ENCODE measurements at regions not wholly inside any gene's neighbourhood (a gene's known extent, or its start where the extent isn't known, plus 50 kb on each side); places are given as distances from the start of the nearest gene placed in this dataset.
A peak's percentile ranks its signal among the peaks of the same experiment; 100 is the strongest.
"Not testable (repeated sequence)": the region's sequence is repeated elsewhere in the genome, so short reads cannot be mapped to it uniquely, and the experiment has no call there.

GRCh38 chr5:54822324-54822687, 163.1 kb downstream of the ESM1 start:
- DNase-seq (ENCODE audit: low read depth in 2 of 2) = no peak

GRCh38 chr5:54821445-54822323, 163.7 kb downstream of the ESM1 start:
- no peak for DNase-seq (ENCODE audit: low read depth in 2 of 2)

GRCh38 chr5:54820346-54821134, 164.9 kb downstream of the ESM1 start:
- no peak for DNase-seq (ENCODE audit: low read depth in 2 of 2)

- no peak for DNase-seq (ENCODE audit: low read depth in 2 of 2)
Measured at GRCh38 chr5:54807421-54807820, 178.0 kb downstream of the ESM1 start.

- no peak for DNase-seq (ENCODE audit: low read depth in 2 of 2)
Measured at GRCh38 chr5:54804521-54804920, 180.9 kb downstream of the ESM1 start.

- no peak for DNase-seq (ENCODE audit: low read depth in 2 of 2)
Measured at GRCh38 chr5:54804086-54804485, 181.3 kb downstream of the ESM1 start.

- no peak for DNase-seq (ENCODE audit: low read depth in 2 of 2)
Measured at GRCh38 chr5:54803471-54804011, 181.9 kb downstream of the ESM1 start.

- no peak for DNase-seq (ENCODE audit: low read depth in 2 of 2)
Measured at GRCh38 chr5:54799645-54800044, 185.7 kb downstream of the ESM1 start.

- no peak for DNase-seq (ENCODE audit: low read depth in 2 of 2)
Measured at GRCh38 chr5:54795777-54796176, 189.6 kb downstream of the ESM1 start.

- no peak for DNase-seq (ENCODE audit: low read depth in 2 of 2)
Measured at GRCh38 chr5:54795284-54795683, 190.1 kb downstream of the ESM1 start.

GRCh38 chr5:54794135-54794975, 191.0 kb downstream of the ESM1 start:
- DNase-seq (ENCODE audit: low read depth in 2 of 2) = peak in 1 of 2 donors; percentile 14

GRCh38 chr5:54793468-54794134, 191.8 kb downstream of the ESM1 start:
- DNase-seq (ENCODE audit: low read depth in 2 of 2) = no peak

GRCh38 chr5:54792611-54793404, 192.6 kb downstream of the ESM1 start:
- no peak for DNase-seq (ENCODE audit: low read depth in 2 of 2)

- DNase-seq (ENCODE audit: low read depth in 2 of 2) = not testable (repeated sequence)
Measured at GRCh38 chr5:54787910-54788309, 197.5 kb downstream of the ESM1 start.

GRCh38 chr5:54785729-54786591, 199.4 kb downstream of the ESM1 start:
- DNase-seq (ENCODE audit: low read depth in 2 of 2) = no peak

GRCh38 chr5:54778783-54779182, 206.6 kb downstream of the ESM1 start:
- no peak for DNase-seq (ENCODE audit: low read depth in 2 of 2)

GRCh38 chr5:54775645-54776044, 209.7 kb downstream of the ESM1 start:
- DNase-seq (ENCODE audit: low read depth in 2 of 2) = no peak

GRCh38 chr5:54774281-54775170, 210.9 kb downstream of the ESM1 start:
- no peak for DNase-seq (ENCODE audit: low read depth in 2 of 2)
